ENCODE measurements at regions not wholly inside any gene's neighbourhood (a gene's known extent, or its start where the extent isn't known, plus 50 kb on each side); places are given as distances from the start of the nearest gene placed in this dataset.

- no peaks in the 10 kb centered on the region for H3K9me3 Mint-ChIP-seq
- H3K4me3 Mint-ChIP-seq = no peak overlapping the region
Measured at GRCh38 chr1:56003846-56004245, 575.5 kb downstream of the PLPP3 start.

GRCh38 chr1:56002231-56002630, 577.1 kb downstream of the PLPP3 start:
- Mint-ChIP-seq H3K9me3 (no peaks in the 10 kb centered on the region), H3K4me1 (ENCODE audit: low read depth) (no peaks in the 10 kb centered on the region), H3K4me3 (no peak overlapping the region), H3K27ac (no peak overlapping the region), H3K36me3 (ENCODE audit: low read depth) (no peaks in the 10 kb centered on the region), H3K27me3 (ENCODE audit: insufficient read depth) (peaks cover 2% of the 10 kb centered on the region)
- intact Hi-C loops (cut with micrococcal nuclease) = no loop called here
- no peak for DNase-seq (ENCODE audit: low spot score)

More at GRCh38 chr1:56003846-56004245, 575.5 kb downstream of the PLPP3 start:
- no peaks in the 10 kb centered on the region for H3K4me1 Mint-ChIP-seq (ENCODE audit: low read depth)
- H3K36me3 Mint-ChIP-seq (ENCODE audit: low read depth) = no peaks in the 10 kb centered on the region
- H3K27me3 Mint-ChIP-seq (ENCODE audit: insufficient read depth) = peaks cover 2% of the 10 kb centered on the region
- no peak for DNase-seq (ENCODE audit: low spot score)
- intact Hi-C loops (cut with micrococcal nuclease) = no loop called here
- no peak overlapping the region for H3K27ac Mint-ChIP-seq

- intact Hi-C loops (cut with micrococcal nuclease) = no loop called here
- Mint-ChIP-seq H3K4me3 (no peak overlapping the region), H3K27ac (no peak overlapping the region), H3K36me3 (ENCODE audit: low read depth) (no peaks in the 10 kb centered on the region), H3K4me1 (ENCODE audit: low read depth) (no peaks in the 10 kb centered on the region), H3K27me3 (ENCODE audit: insufficient read depth) (peaks cover 2% of the 10 kb centered on the region), H3K9me3 (no peaks in the 10 kb centered on the region)
- DNase-seq (ENCODE audit: low spot score) = no peak
Measured at GRCh38 chr1:56000424-56000823, 578.9 kb downstream of the PLPP3 start.

- Mint-ChIP-seq H3K36me3 (ENCODE audit: low read depth) (no peaks in the 10 kb centered on the region), H3K4me3 (no peak overlapping the region), H3K27ac (no peak overlapping the region), H3K9me3 (no peaks in the 10 kb centered on the region), H3K27me3 (ENCODE audit: insufficient read depth) (no peaks in the 10 kb centered on the region), H3K4me1 (ENCODE audit: low read depth) (no peaks in the 10 kb centered on the region)
- intact Hi-C loops (cut with micrococcal nuclease) = no loop called here
- DNase-seq (ENCODE audit: low spot score) = no peak
Measured at GRCh38 chr1:55997536-55997935, 581.8 kb downstream of the PLPP3 start.

- no peak overlapping the region for H3K4me3 Mint-ChIP-seq
- H3K4me1 Mint-ChIP-seq (ENCODE audit: low read depth) = no peaks in the 10 kb centered on the region
- intact Hi-C loops (cut with micrococcal nuclease) = no loop called here
Measured at GRCh38 chr1:55993646-55994318, 585.6 kb downstream of the PLPP3 start.

GRCh38 chr1:55990007-55990406, 589.4 kb downstream of the PLPP3 start:
- Mint-ChIP-seq H3K9me3 (no peaks in the 10 kb centered on the region), H3K4me3 (no peak overlapping the region), H3K27ac (no peak overlapping the region), H3K36me3 (ENCODE audit: low read depth) (no peaks in the 10 kb centered on the region), H3K4me1 (ENCODE audit: low read depth) (no peaks in the 10 kb centered on the region), H3K27me3 (ENCODE audit: insufficient read depth) (no peaks in the 10 kb centered on the region)
- DNase-seq (ENCODE audit: low spot score) = no peak
- intact Hi-C loops (cut with micrococcal nuclease) = no loop called here

More at GRCh38 chr1:55993646-55994318, 585.6 kb downstream of the PLPP3 start:
- Mint-ChIP-seq H3K36me3 (ENCODE audit: low read depth) (no peaks in the 10 kb centered on the region), H3K27me3 (ENCODE audit: insufficient read depth) (no peaks in the 10 kb centered on the region), H3K27ac (no peak overlapping the region), H3K9me3 (no peaks in the 10 kb centered on the region)
- DNase-seq (ENCODE audit: low spot score) = no peak

- no peaks in the 10 kb centered on the region for H3K9me3 Mint-ChIP-seq
- no peaks in the 10 kb centered on the region for H3K4me1 Mint-ChIP-seq (ENCODE audit: low read depth)
- intact Hi-C loops (cut with micrococcal nuclease) = no loop called here
- H3K36me3 Mint-ChIP-seq (ENCODE audit: low read depth) = no peaks in the 10 kb centered on the region
- no peak for DNase-seq (ENCODE audit: low spot score)
- no peaks in the 10 kb centered on the region for H3K27me3 Mint-ChIP-seq (ENCODE audit: insufficient read depth)
- no peak overlapping the region for H3K4me3 Mint-ChIP-seq
- H3K27ac Mint-ChIP-seq = no peak overlapping the region
Measured at GRCh38 chr1:55988963-55989452, 590.4 kb downstream of the PLPP3 start.

GRCh38 chr1:55987491-55988249, 591.7 kb downstream of the PLPP3 start:
- no peak for DNase-seq (ENCODE audit: low spot score)
- H3K4me1 Mint-ChIP-seq (ENCODE audit: low read depth) = no peaks in the 10 kb centered on the region
- intact Hi-C loops (cut with micrococcal nuclease) = no loop called here
- H3K4me3 Mint-ChIP-seq = no peak overlapping the region
- no peaks in the 10 kb centered on the region for H3K9me3 Mint-ChIP-seq
- no peak overlapping the region for H3K27ac Mint-ChIP-seq
- H3K36me3 Mint-ChIP-seq (ENCODE audit: low read depth) = no peaks in the 10 kb centered on the region
- no peaks in the 10 kb centered on the region for H3K27me3 Mint-ChIP-seq (ENCODE audit: insufficient read depth)

- Mint-ChIP-seq H3K36me3 (ENCODE audit: low read depth) (no peaks in the 10 kb centered on the region), H3K27me3 (ENCODE audit: insufficient read depth) (no peaks in the 10 kb centered on the region), H3K4me3 (no peak overlapping the region), H3K27ac (no peak overlapping the region), H3K4me1 (ENCODE audit: low read depth) (no peaks in the 10 kb centered on the region), H3K9me3 (no peaks in the 10 kb centered on the region)
- intact Hi-C loops (cut with micrococcal nuclease) = no loop called here
- DNase-seq (ENCODE audit: low spot score) = no peak
Measured at GRCh38 chr1:55986003-55986402, 593.4 kb downstream of the PLPP3 start.

- H3K9me3 Mint-ChIP-seq = no peaks in the 10 kb centered on the region
- H3K27me3 Mint-ChIP-seq (ENCODE audit: insufficient read depth) = no peaks in the 10 kb centered on the region
- H3K4me1 Mint-ChIP-seq (ENCODE audit: low read depth) = no peaks in the 10 kb centered on the region
Measured at GRCh38 chr1:55981010-55981650, 598.2 kb downstream of the PLPP3 start.

GRCh38 chr1:55980582-55980981, 598.8 kb downstream of the PLPP3 start:
- no peak for DNase-seq (ENCODE audit: low spot score)
- no peak overlapping the region for H3K27ac Mint-ChIP-seq
- intact Hi-C loops (cut with micrococcal nuclease) = no loop called here
- H3K9me3 Mint-ChIP-seq = no peaks in the 10 kb centered on the region
- no peaks in the 10 kb centered on the region for H3K27me3 Mint-ChIP-seq (ENCODE audit: insufficient read depth)
- H3K4me3 Mint-ChIP-seq = no peak overlapping the region
- H3K36me3 Mint-ChIP-seq (ENCODE audit: low read depth) = no peaks in the 10 kb centered on the region
- H3K4me1 Mint-ChIP-seq (ENCODE audit: low read depth) = no peaks in the 10 kb centered on the region

More at GRCh38 chr1:55981010-55981650, 598.2 kb downstream of the PLPP3 start:
- intact Hi-C loops (cut with micrococcal nuclease) = no loop called here
- Mint-ChIP-seq H3K27ac (no peak overlapping the region), H3K4me3 (no peak overlapping the region), H3K36me3 (ENCODE audit: low read depth) (no peaks in the 10 kb centered on the region)
- DNase-seq (ENCODE audit: low spot score) = no peak

- no peak for DNase-seq (ENCODE audit: low spot score)
- intact Hi-C loops (cut with micrococcal nuclease) = no loop called here
- Mint-ChIP-seq H3K4me1 (ENCODE audit: low read depth) (no peaks in the 10 kb centered on the region), H3K9me3 (no peaks in the 10 kb centered on the region), H3K36me3 (ENCODE audit: low read depth) (no peaks in the 10 kb centered on the region), H3K27ac (no peak overlapping the region), H3K4me3 (no peak overlapping the region), H3K27me3 (ENCODE audit: insufficient read depth) (no peaks in the 10 kb centered on the region)
Measured at GRCh38 chr1:55974714-55975441, 604.5 kb downstream of the PLPP3 start.
